DOHH2 (cell line): ENCODE measurements at regions not wholly inside any gene's neighbourhood (a gene's known extent, or its start where the extent isn't known, plus 50 kb on each side); places are given as distances from the start of the nearest gene placed in this dataset.

Source experiments
- H3F3A ChIP-seq: fragments of 200-600 bp; sonication (generic), shearing (Covaris generic); 2 replicates; pipeline ENCODE4 v1.6.0; 2016; ENCODE audit warnings: antibody characterized with exemption, mild to moderate bottlenecking; ENCODE audit not compliant: control insufficient read depth, insufficient read depth
- H3K27ac ChIP-seq: fragments of 200-600 bp; sonication (generic); 2 replicates; pipeline ENCODE4 v1.5.1; 2014; ENCODE audit warnings: low read depth, mild to moderate bottlenecking, low read length, moderate library complexity
- H3K27me3 ChIP-seq: fragments of 200-600 bp; sonication (generic); 2 replicates; pipeline ENCODE4 v1.6.1; 2014; ENCODE audit warnings: mild to moderate bottlenecking, low read length, mixed read lengths; ENCODE audit not compliant: control insufficient read depth
- H3K36me3 ChIP-seq: fragments of 200-600 bp; sonication (generic); 2 replicates; pipeline ENCODE4 v1.6.1; 2014; ENCODE audit warnings: mild to moderate bottlenecking, low read length, moderate library complexity, mixed read lengths; ENCODE audit not compliant: control insufficient read depth
- H3K4me1 ChIP-seq: fragments of 200-600 bp; sonication (generic); 2 replicates; pipeline ENCODE4 v1.6.1; 2014; ENCODE audit warnings: mild to moderate bottlenecking, low read length, mixed read lengths; ENCODE audit not compliant: control insufficient read depth
- H3K4me2 ChIP-seq: fragments of 200-600 bp; sonication (generic); 2 replicates; pipeline ENCODE4 v1.6.0; 2014; ENCODE audit warnings: mild to moderate bottlenecking, low read length, moderate library complexity
- H3K4me3 ChIP-seq: fragments of 200-600 bp; sonication (generic); 2 replicates; pipeline ENCODE4 v1.5.1; 2014; ENCODE audit warnings: mild to moderate bottlenecking, low read length, mixed read lengths
- H3K79me2 ChIP-seq: fragments of 200-600 bp; sonication (generic); 2 replicates; pipeline ENCODE4 v1.6.1; 2014; ENCODE audit warnings: mild to moderate bottlenecking, low read length, mixed read lengths; ENCODE audit not compliant: control insufficient read depth
- H3K9me2 ChIP-seq: fragments of 200-600 bp; sonication (generic); replicated peaks from 2 replicates; pipeline ENCODE4 v1.6.1; 2014; ENCODE audit warnings: mild to moderate bottlenecking, low read length, mixed read lengths; ENCODE audit not compliant: control insufficient read depth
- H3K9me3 ChIP-seq: fragments of 200-600 bp; sonication (generic); 2 replicates; pipeline ENCODE4 v1.6.1; 2014; ENCODE audit warnings: antibody characterized with exemption, low read length, mixed read lengths; ENCODE audit not compliant: control insufficient read depth, insufficient read depth
- H4K20me1 ChIP-seq: fragments of 200-600 bp; sonication (generic); 2 replicates; pipeline ENCODE4 v1.6.0; 2014; ENCODE audit warnings: low read depth, mild to moderate bottlenecking, antibody characterized with exemption, low read length, moderate library complexity; ENCODE audit not compliant: control insufficient read depth, insufficient read depth
- EZH2phosphoT487 ChIP-seq: fragments of 200-600 bp; sonication (generic); IDR thresholded peaks from 2 replicates; pipeline ENCODE4 v1.6.1; 2017; ENCODE audit warnings: borderline replicate concordance, mild to moderate bottlenecking, antibody characterized with exemption, low read length, moderate library complexity, mixed read lengths
- TF ChIP-seq, protein P1 (sequence below): fragments of 200-600 bp; sonication (generic); IDR thresholded peaks from one replicate; pipeline ENCODE4 v1.5.1; 2014; ENCODE audit warnings: antibody characterized with exemption, mild to moderate bottlenecking, low read depth, low read length; ENCODE audit not compliant: poor library complexity, severe bottlenecking

DNA sequence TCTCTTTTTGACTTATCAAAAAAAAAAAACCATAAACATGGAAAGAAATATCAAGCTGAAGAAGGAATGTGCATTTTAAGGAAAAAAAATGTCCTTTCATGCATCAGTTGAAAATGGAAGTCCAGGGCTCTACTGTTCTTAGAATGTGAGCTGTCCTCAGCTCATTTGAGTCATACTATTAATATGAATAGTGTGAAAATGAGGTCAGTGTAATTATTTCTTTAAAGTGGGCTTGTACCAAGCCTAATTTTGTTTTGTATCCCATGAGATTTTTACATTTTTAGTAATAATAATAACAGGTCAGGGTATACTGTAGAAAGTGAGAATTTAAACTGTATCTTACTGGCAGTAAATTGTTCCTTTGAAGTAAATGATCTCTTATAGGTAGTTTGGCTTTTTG is 148.5 kb downstream of the NAA11 start:
- Histone ChIP-seq H3K4me2 (no peak overlapping the region), H3K27me3 (no peaks in the 10 kb centered on the region), H3K36me3 (no peaks in the 10 kb centered on the region), H3K4me3 (no peak overlapping the region), H3K9me2 (no peaks in the 10 kb centered on the region), H3K79me2 (no peaks in the 10 kb centered on the region), H3K4me1 (no peaks in the 10 kb centered on the region), H3K9me3 (no peaks in the 10 kb centered on the region), H3K27ac (no peak overlapping the region), H4K20me1 (no peaks in the 10 kb centered on the region), H3F3A (no peaks in the 10 kb centered on the region)
- TF ChIP-seq EZH2phosphoT487, result no peak
- TF ChIP-seq, protein P1, sequence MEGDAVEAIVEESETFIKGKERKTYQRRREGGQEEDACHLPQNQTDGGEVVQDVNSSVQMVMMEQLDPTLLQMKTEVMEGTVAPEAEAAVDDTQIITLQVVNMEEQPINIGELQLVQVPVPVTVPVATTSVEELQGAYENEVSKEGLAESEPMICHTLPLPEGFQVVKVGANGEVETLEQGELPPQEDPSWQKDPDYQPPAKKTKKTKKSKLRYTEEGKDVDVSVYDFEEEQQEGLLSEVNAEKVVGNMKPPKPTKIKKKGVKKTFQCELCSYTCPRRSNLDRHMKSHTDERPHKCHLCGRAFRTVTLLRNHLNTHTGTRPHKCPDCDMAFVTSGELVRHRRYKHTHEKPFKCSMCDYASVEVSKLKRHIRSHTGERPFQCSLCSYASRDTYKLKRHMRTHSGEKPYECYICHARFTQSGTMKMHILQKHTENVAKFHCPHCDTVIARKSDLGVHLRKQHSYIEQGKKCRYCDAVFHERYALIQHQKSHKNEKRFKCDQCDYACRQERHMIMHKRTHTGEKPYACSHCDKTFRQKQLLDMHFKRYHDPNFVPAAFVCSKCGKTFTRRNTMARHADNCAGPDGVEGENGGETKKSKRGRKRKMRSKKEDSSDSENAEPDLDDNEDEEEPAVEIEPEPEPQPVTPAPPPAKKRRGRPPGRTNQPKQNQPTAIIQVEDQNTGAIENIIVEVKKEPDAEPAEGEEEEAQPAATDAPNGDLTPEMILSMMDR, result no peak

DNA sequence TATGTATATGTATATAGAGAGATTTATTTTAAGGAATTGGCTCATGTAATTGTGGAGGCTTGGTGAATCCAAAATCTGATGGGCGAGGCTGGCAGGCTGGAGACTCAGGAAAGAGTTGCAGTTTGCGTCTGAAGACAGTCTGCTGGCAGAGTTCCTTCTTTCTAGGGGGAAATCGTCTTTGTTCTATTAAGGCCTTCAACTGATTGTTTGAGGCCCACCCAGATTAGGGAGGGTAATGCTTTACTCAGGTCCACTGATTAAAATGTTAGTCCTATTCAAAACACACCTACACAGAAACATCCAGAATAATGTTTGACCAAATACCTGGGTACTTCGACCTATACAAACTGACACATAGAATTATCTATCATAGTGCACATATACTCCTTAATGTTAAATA is 149.5 kb downstream of the NAA11 start:
- H3F3A ChIP-seq, result no peaks in the 10 kb centered on the region
- H4K20me1 ChIP-seq, result no peaks in the 10 kb centered on the region
- no peak for TF ChIP-seq EZH2phosphoT487
- TF ChIP-seq, protein P1, result no peak
- no peak overlapping the region for H3K4me2 ChIP-seq
- H3K9me2 ChIP-seq, result no peaks in the 10 kb centered on the region
- no peaks in the 10 kb centered on the region for H3K79me2 ChIP-seq
- H3K27me3 ChIP-seq, result no peaks in the 10 kb centered on the region
- H3K27ac ChIP-seq, result no peak overlapping the region
- H3K36me3 ChIP-seq, result no peaks in the 10 kb centered on the region
- H3K9me3 ChIP-seq, result no peaks in the 10 kb centered on the region
- no peak overlapping the region for H3K4me3 ChIP-seq
- H3K4me1 ChIP-seq, result no peaks in the 10 kb centered on the region

DNA sequence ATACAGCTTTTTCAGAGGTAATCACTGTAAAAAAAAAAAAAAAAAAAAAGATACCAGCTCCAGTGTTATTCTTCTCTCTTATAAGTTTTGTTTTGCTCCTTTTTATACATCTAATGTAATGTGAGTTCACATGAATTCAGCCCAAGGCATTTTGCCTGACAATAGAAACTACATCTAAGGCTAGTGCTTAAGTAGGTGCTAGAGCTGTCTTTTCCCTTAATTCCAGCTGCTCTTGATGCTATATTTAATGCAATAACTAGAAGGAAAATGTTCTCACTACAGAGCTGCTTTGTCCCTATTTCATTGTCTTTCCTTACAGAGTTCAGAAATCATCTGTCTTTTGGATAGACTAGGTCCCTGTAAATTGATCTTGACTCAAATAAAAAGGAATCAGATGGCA is 150.1 kb downstream of the NAA11 start:
- H3K9me2 ChIP-seq, result no peaks in the 10 kb centered on the region
- TF ChIP-seq, protein P1, result no peak
- TF ChIP-seq EZH2phosphoT487, result no peak
- H3K4me1 ChIP-seq, result no peaks in the 10 kb centered on the region
- no peak overlapping the region for H3K4me3 ChIP-seq
- H3K79me2 ChIP-seq, result no peaks in the 10 kb centered on the region
- H3K9me3 ChIP-seq, result no peaks in the 10 kb centered on the region
- no peaks in the 10 kb centered on the region for H3K36me3 ChIP-seq
- H3K27ac ChIP-seq, result no peak overlapping the region
- no peaks in the 10 kb centered on the region for H3K27me3 ChIP-seq
- no peaks in the 10 kb centered on the region for H4K20me1 ChIP-seq
- no peak overlapping the region for H3K4me2 ChIP-seq
- H3F3A ChIP-seq, result no peaks in the 10 kb centered on the region
